ENCODE measurements at regions not wholly inside any gene's neighbourhood (a gene's known extent, or its start where the extent isn't known, plus 50 kb on each side); places are given as distances from the start of the nearest gene placed in this dataset.

GRCh38 chr1:79283451-79283850 lies 276.9 kb upstream of the ADGRL4 start:
- H3K9ac ChIP-seq (ENCODE audit: low read depth in 1 of 2, low read length in 2 of 2) = no peak overlapping the region
- H3K4me3 ChIP-seq (ENCODE audit: low read depth in 1 of 3, low read length in 3 of 3) = no peak overlapping the region
- no peaks in the 10 kb centered on the region for H3K36me3 ChIP-seq (ENCODE audit: control insufficient read depth in 4 of 4, insufficient read depth in 3 of 4, low read depth in 1 of 4, low read length in 3 of 4)
- TF ChIP-seq, protein P1, sequence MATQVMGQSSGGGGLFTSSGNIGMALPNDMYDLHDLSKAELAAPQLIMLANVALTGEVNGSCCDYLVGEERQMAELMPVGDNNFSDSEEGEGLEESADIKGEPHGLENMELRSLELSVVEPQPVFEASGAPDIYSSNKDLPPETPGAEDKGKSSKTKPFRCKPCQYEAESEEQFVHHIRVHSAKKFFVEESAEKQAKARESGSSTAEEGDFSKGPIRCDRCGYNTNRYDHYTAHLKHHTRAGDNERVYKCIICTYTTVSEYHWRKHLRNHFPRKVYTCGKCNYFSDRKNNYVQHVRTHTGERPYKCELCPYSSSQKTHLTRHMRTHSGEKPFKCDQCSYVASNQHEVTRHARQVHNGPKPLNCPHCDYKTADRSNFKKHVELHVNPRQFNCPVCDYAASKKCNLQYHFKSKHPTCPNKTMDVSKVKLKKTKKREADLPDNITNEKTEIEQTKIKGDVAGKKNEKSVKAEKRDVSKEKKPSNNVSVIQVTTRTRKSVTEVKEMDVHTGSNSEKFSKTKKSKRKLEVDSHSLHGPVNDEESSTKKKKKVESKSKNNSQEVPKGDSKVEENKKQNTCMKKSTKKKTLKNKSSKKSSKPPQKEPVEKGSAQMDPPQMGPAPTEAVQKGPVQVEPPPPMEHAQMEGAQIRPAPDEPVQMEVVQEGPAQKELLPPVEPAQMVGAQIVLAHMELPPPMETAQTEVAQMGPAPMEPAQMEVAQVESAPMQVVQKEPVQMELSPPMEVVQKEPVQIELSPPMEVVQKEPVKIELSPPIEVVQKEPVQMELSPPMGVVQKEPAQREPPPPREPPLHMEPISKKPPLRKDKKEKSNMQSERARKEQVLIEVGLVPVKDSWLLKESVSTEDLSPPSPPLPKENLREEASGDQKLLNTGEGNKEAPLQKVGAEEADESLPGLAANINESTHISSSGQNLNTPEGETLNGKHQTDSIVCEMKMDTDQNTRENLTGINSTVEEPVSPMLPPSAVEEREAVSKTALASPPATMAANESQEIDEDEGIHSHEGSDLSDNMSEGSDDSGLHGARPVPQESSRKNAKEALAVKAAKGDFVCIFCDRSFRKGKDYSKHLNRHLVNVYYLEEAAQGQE (IDR thresholded peaks at IDR 0.05) = no peak
- TF ChIP-seq HNF4G (IDR thresholded peaks at IDR 0.05) (no peak), GABPA (IDR thresholded peaks at IDR 0.05 in 1 of 2, conservative IDR thresholded peaks at IDR 0.05 in 1 of 2) (no peak)
- no peak overlapping the region for H3K27ac ChIP-seq (ENCODE audit: low read depth in 1 of 2, low read length in 2 of 2)
- no peak for DNase-seq (ENCODE audit: low spot score)
- H3K27me3 ChIP-seq (ENCODE audit: control insufficient read depth in 4 of 4, insufficient read depth in 4 of 4, low read length in 3 of 4) = no peaks in the 10 kb centered on the region
- no peaks in the 10 kb centered on the region for H3K4me1 ChIP-seq (ENCODE audit: control insufficient read depth in 4 of 4, insufficient read depth in 4 of 4, low read length in 3 of 4)
- no peaks in the 10 kb centered on the region for H3K9me3 ChIP-seq (ENCODE audit: control insufficient read depth in 4 of 4, low read length in 3 of 4)
- 89% methylated on average over 10 of the region's 10 CpGs for WGBS

GRCh38 chr1:79281442-79281841 lies 274.9 kb upstream of the ADGRL4 start:
- Histone ChIP-seq H3K9ac (ENCODE audit: low read depth in 1 of 2, low read length in 2 of 2) (no peak overlapping the region), H3K27ac (ENCODE audit: low read depth in 1 of 2, low read length in 2 of 2) (no peak overlapping the region), H3K36me3 (ENCODE audit: control insufficient read depth in 4 of 4, insufficient read depth in 3 of 4, low read depth in 1 of 4, low read length in 3 of 4) (no peaks in the 10 kb centered on the region), H3K9me3 (ENCODE audit: control insufficient read depth in 4 of 4, low read length in 3 of 4) (no peaks in the 10 kb centered on the region), H3K27me3 (ENCODE audit: control insufficient read depth in 4 of 4, insufficient read depth in 4 of 4, low read length in 3 of 4) (no peaks in the 10 kb centered on the region), H3K4me3 (ENCODE audit: low read depth in 1 of 3, low read length in 3 of 3) (no peak overlapping the region), H3K4me1 (ENCODE audit: control insufficient read depth in 4 of 4, insufficient read depth in 4 of 4, low read length in 3 of 4) (no peaks in the 10 kb centered on the region)
- TF ChIP-seq SP1 (IDR thresholded peaks at IDR 0.05) (no peak), HNF4G (IDR thresholded peaks at IDR 0.05) (no peak), EGR1 (IDR thresholded peaks at IDR 0.05; ENCODE audit: low read depth in 2 of 2) (no peak), JUND (IDR thresholded peaks at IDR 0.05) (no peak), TAF1 (conservative IDR thresholded peaks at IDR 0.05) (no peak), NR2F2 (IDR thresholded peaks at IDR 0.05) (no peak), ZBTB33 (IDR thresholded peaks at IDR 0.05) (no peak), GABPA (IDR thresholded peaks at IDR 0.05 in 1 of 2, conservative IDR thresholded peaks at IDR 0.05 in 1 of 2) (no peak)
- WGBS = 63% methylated on average over 6 of the region's 6 CpGs
- DNase-seq (ENCODE audit: low spot score) = no peak

DNA sequence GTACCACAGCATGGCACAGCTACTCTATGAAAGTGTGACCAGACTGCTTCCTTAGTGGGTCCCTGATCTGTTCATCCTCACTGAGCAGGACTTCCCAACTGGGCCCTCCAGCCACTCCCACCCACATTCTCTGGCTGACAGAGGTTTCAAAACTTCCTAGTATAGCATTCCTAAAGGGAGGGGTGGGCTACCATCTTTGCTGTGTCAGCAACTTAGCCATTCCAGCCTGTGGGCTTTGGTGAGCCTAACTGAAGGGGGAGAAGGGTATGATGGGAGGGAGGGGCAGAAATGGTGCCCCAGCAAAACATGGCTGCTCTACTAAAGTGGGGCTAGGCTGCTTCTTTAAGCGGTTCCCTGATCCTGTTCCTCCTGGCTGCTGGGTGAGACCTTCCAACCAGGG lies 265.2 kb upstream of the ADGRL4 start:
- DNase-seq (ENCODE audit: low spot score) = no peak
- H3K9ac ChIP-seq (ENCODE audit: low read depth in 1 of 2, low read length in 2 of 2) = no peak overlapping the region
- no peak overlapping the region for H3K4me3 ChIP-seq (ENCODE audit: low read depth in 1 of 3, low read length in 3 of 3)
- peaks cover 0 to 5% (median 2%) of the 10 kb centered on the region in 4 donors for H3K9me3 ChIP-seq (ENCODE audit: control insufficient read depth in 4 of 4, low read length in 3 of 4)
- WGBS = 77% methylated on average over 1 of the region's 1 CpG
- no peaks in the 10 kb centered on the region for H3K4me1 ChIP-seq (ENCODE audit: control insufficient read depth in 4 of 4, insufficient read depth in 4 of 4, low read length in 3 of 4)
- no peaks in the 10 kb centered on the region for H3K27me3 ChIP-seq (ENCODE audit: control insufficient read depth in 4 of 4, insufficient read depth in 4 of 4, low read length in 3 of 4)
- TF ChIP-seq SP1 (IDR thresholded peaks at IDR 0.05) = no peak
- TF ChIP-seq RAD21 (IDR thresholded peaks at IDR 0.05) = no peak
- TF ChIP-seq FOXA2 (IDR thresholded peaks at IDR 0.05) = no peak
- TF ChIP-seq MAX (IDR thresholded peaks at IDR 0.05) = no peak
- TF ChIP-seq ATF3 (IDR thresholded peaks at IDR 0.05) = no peak
- no peak for TF ChIP-seq NR2F2 (IDR thresholded peaks at IDR 0.05)
- H3K36me3 ChIP-seq (ENCODE audit: control insufficient read depth in 4 of 4, insufficient read depth in 3 of 4, low read depth in 1 of 4, low read length in 3 of 4) = no peaks in the 10 kb centered on the region
- H3K27ac ChIP-seq (ENCODE audit: low read depth in 1 of 2, low read length in 2 of 2) = no peak overlapping the region

Data from liver (tissue), 7 donors.